ENCODE measurements at regions not wholly inside any gene's neighbourhood (a gene's known extent, or its start where the extent isn't known, plus 50 kb on each side); places are given as distances from the start of the nearest gene placed in this dataset.

GRCh38 chr14:101705733-101706508 lies 55.6 kb upstream of the PPP2R5C start:
- peak; percentile 41 to 49 for DNase-seq (ENCODE audit: low read depth in 1 of 2, low spot score in 1 of 2)

DNA sequence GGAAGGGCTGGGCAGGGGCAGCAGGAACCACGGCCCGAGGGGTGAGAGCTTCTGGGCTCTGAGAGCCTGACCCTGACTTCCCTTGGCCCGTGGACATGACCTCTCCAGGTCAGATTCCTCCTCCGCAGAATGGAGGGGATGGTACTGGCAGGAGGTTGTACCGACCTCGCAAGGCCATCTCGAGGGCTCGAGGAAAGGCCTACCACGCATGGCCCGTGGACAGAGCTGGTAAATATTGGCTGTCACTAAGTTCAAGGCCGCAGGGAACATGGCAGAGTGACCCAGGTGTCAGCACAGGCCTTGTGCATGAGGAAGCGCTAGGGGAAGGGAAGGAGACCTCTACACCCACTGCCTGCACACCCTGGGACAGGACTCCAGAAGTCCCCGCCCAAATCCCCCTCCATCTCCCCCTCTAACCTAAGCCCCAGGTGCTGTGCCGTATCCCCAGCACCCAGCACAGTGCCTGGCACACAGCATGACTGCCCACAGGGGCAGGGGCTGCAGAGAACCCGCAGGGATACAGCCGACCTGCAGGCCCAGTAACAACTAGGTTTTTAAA lies 54.9 kb upstream of the PPP2R5C start:
- DNase-seq (ENCODE audit: low read depth in 1 of 2, low spot score in 1 of 2): no peak

DNA sequence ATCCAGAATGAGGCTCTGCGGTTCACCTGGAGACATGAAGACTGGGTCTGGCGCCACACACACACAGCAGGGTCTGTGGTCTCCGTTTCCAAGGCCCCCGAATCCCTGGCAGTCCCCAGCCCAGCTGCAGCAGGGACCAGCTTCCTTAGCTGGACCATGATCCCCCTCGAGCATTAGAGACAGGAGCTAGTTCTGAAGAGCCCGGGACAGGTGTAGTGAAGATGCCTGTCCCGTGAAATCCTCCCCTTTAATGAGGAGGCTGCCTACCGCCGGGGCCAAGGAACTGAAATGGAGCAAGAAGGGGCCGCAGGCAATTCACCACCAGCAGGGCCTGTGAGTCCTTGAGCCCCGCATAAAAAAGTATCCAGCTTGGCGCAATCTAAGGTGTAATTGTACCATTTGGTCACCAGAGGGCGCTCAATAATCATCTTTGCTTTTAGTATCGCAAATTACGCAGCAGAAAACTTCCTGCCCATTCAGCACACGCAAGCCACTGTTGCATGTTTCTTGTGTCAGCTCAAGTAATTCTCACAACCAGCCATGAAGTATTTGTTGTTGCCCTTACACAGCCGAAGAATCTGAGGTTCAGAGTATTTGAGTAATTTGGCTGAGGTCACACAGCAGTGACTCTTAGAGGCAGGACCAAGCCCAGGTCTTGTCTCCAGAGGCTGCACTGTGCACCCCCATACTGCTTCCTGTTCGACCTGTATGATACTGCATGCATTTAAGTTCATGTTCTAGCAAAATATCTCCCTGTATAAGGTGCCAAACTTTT lies 54.3 kb upstream of the PPP2R5C start:
- DNase-seq (ENCODE audit: low read depth in 1 of 2, low spot score in 1 of 2): peak; percentile 27 to 75

GRCh38 chr14:101707863-101708620 lies 53.5 kb upstream of the PPP2R5C start:
- DNase-seq (ENCODE audit: low read depth in 1 of 2, low spot score in 1 of 2): no peak

DNA sequence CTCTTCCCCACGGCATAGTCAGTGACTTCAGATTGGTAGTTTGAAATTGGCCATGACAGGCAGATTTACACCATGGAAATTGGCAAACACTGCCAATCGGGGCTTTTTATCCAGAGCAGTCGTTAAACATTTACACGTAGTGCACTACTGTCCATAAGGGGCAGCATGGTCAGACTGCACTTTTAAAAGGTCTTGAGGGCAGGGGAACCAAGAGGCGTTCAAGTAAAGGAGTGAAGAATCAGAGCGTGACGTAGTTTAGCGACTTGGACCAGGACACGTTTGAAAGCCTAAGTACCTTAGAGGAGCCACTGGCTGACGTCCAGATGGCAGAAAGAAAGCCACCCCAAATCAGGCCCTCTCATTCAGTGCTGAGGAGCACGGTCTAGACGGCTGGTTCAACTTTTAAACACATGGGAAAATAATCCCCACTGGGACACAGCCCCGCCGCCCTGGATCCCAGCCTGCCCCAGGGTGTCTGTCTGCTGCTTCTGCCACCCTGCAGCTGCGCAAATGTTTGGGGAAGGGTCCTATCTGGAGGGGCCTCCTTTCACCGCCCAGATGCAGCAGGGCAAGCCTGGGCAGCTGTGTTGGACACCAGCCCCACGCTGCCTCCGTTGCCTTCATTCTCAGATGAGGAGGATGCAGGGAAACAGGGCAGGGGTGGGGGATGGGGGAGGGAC lies 52.5 kb upstream of the PPP2R5C start:
- DNase-seq (ENCODE audit: low read depth in 1 of 2, low spot score in 1 of 2): no peak

GRCh38 chr14:101709533-101709881 lies 52.0 kb upstream of the PPP2R5C start:
- no peak for DNase-seq (ENCODE audit: low read depth in 1 of 2, low spot score in 1 of 2)

DNA sequence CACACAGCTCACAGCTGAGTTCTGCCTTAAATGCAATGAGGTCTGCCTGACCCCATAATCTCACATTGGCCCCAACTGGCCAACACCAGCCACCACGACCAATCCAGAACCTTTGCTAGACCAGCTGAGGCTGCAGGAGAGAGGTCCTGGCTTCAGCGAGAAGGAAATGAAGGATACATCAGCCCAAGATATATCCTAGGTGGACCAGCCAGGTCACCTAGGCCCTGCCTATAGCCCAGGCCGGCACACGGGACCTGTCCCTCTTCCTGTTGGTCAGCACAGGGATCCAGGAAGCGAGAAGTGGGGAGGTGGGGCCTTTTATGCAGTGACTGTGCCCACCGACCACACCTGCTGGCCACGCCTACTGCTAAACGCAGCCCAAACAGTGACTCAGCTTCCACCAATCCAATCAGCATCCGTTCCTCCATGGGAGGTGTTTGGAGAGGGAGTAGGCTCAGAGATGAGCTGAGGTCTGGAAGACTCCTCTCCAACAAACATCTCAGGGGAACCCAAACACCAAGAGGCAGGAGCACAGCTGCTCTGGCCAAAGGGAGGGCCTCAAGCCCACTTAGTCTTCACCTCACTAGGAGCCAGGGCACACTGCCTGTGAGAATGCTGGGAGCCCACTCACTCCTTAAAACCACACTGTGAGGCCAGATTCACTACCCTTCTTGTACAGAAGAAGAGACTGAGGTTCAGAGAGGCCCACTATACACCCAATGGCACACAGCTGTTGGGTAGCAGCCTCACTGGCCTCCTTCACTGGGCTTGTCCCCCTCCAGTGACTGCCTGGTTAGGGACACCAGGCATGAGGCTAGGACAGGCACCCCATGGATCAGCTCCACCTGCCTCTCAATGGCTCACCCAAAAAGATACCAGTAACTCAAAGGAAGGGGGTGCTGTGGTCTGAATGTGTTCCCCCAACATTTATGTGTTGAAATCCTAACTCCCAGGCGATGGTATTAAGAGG lies 51.3 kb upstream of the PPP2R5C start:
- DNase-seq (ENCODE audit: low read depth in 1 of 2, low spot score in 1 of 2): no peak

- DNase-seq (ENCODE audit: low read depth in 1 of 2, low spot score in 1 of 2): no peak
Measured at GRCh38 chr14:101711041-101711856, 50.3 kb upstream of the PPP2R5C start.

Measured in activated CD4-positive, alpha-beta T cell treated with anti-CD3 and anti-CD28 coated beads, Interleukin-2, amount 50 U/mL, for 24 hours (primary cell).